Bronchial epithelial cell (primary cell): ENCODE measurements at regions not wholly inside any gene's neighbourhood (a gene's known extent, or its start where the extent isn't known, plus 50 kb on each side); places are given as distances from the start of the nearest gene placed in this dataset.

ENCODE experiments used
- DNase-seq: peaks from one replicate; pipeline ENCODE4 v3.0.0-alpha.2; 2010; ENCODE audit warnings: low read depth
- FAIRE-seq: peaks from 2 replicates; lab custom pipeline; 2011; peaks lifted over from hg19 to GRCh38; lab: Jason Lieb, UNC
- H3K27me3 ChIP-seq: 2 replicates; pipeline ENCODE4 v1.5.1; 2011; ENCODE audit warnings: low read length; ENCODE audit not compliant: control insufficient read depth, insufficient read depth
- H3K36me3 ChIP-seq: 2 replicates; pipeline ENCODE4 v1.5.1; 2011; ENCODE audit warnings: low read length; ENCODE audit not compliant: control insufficient read depth, insufficient read depth
- H3K4me3 ChIP-seq: 2 replicates; pipeline ENCODE4 v1.5.1; 2011; ENCODE audit warnings: mild to moderate bottlenecking, low read depth, low read length, control low read depth
- CTCF ChIP-seq: IDR thresholded peaks from 2 replicates; pipeline ENCODE4 v1.5.1; 2011; ENCODE audit warnings: mild to moderate bottlenecking, moderate library complexity, low read length, control low read depth, inconsistent platforms; ENCODE audit not compliant: insufficient read depth, severe bottlenecking

- H3K27me3 ChIP-seq: no peaks in the 10 kb centered on the region
- TF ChIP-seq CTCF: no peak
- DNase-seq (no peak), FAIRE-seq (no peak)
- H3K4me3 ChIP-seq: no peak overlapping the region
- no peaks in the 10 kb centered on the region for H3K36me3 ChIP-seq
Measured at GRCh38 chr5:15260356-15261268, 239.4 kb upstream of the FBXL7 start.

- no peak for TF ChIP-seq CTCF
- FAIRE-seq (no peak), DNase-seq (no peak)
- H3K27me3 ChIP-seq: no peaks in the 10 kb centered on the region
- H3K36me3 ChIP-seq: no peaks in the 10 kb centered on the region
- no peak overlapping the region for H3K4me3 ChIP-seq
Measured at GRCh38 chr5:15256485-15256884, 243.5 kb upstream of the FBXL7 start.

GRCh38 chr5:15255576-15255975 is 244.4 kb upstream of the FBXL7 start:
- no peak for FAIRE-seq
- Histone ChIP-seq H3K27me3 (no peaks in the 10 kb centered on the region), H3K36me3 (no peaks in the 10 kb centered on the region), H3K4me3 (no peak overlapping the region)
- no peak for DNase-seq
- no peak for TF ChIP-seq CTCF

GRCh38 chr5:15254607-15255006 is 245.4 kb upstream of the FBXL7 start:
- no peak for TF ChIP-seq CTCF
- Histone ChIP-seq H3K4me3 (no peak overlapping the region), H3K27me3 (no peaks in the 10 kb centered on the region), H3K36me3 (no peaks in the 10 kb centered on the region)
- DNase-seq (no peak), FAIRE-seq (no peak)

- FAIRE-seq (no peak), DNase-seq (no peak)
- Histone ChIP-seq H3K27me3 (no peaks in the 10 kb centered on the region), H3K36me3 (no peaks in the 10 kb centered on the region), H3K4me3 (no peak overlapping the region)
- no peak for TF ChIP-seq CTCF
Measured at GRCh38 chr5:15252331-15252730, 247.6 kb upstream of the FBXL7 start.
